ENCODE measurements at regions not wholly inside any gene's neighbourhood (a gene's known extent, or its start where the extent isn't known, plus 50 kb on each side); places are given as distances from the start of the nearest gene placed in this dataset.

DNA sequence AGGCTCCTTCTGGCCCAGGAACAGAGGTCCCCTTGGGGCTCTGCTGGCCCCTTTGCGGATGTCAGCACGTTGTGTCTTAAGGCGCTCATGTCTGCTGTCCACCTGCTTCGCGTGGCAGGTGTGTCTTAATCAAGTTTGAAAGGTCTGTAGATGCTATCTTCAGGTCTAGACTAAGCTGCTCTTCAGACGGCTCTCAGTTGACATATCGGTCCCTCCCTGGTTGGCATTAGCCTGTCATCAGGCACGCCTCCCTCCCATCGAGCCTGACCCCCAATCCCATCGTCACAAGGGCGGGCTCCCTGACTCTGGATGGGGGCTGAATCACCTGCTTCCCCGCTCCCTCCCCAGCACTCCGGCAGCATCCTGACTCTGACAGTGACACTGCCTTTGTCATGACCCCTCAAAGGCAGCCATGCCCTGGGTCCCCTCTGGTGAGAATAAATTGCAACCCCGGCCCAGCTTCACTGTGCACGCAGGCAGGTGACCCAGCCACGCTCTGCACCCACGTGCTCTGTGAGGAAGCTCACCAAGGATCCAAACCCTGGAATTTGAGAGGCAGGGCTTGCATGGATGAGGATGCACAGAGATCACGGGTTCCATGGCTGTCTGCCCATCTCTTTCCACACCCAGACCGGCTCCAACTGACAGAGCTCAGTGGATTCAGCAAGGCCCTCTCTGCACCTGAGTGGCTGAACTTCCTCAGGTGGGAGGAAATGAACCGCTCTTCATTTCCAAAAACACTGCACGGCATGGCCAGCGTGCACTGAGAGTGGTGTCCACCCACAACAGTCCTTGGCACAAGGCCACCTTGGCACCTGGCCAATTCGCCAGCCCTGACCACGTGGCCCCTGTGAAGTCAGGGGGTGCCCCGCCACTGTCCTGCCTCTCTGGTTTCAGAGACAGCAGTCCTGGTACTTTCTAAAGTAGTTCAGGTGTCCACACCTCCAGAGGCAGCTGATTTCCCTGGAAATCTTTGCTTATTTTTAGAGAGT lies 110.2 kb upstream of the GPC1 start:
- no peaks in the 10 kb centered on the region for H3K4me1 ChIP-seq (ENCODE audit: control insufficient read depth, insufficient read depth, low read length)
- no peak overlapping the region for H3K4me3 ChIP-seq (ENCODE audit: low read length)
- H3K27me3 ChIP-seq (ENCODE audit: control insufficient read depth, insufficient read depth, low read length), result no peaks in the 10 kb centered on the region
- H3K36me3 ChIP-seq (ENCODE audit: control insufficient read depth, insufficient read depth, low read length), result no peaks in the 10 kb centered on the region
- no peak overlapping the region for H3K27ac ChIP-seq (ENCODE audit: low read depth, low read length)
- no peak overlapping the region for H3K9ac ChIP-seq (ENCODE audit: low read length)

DNA sequence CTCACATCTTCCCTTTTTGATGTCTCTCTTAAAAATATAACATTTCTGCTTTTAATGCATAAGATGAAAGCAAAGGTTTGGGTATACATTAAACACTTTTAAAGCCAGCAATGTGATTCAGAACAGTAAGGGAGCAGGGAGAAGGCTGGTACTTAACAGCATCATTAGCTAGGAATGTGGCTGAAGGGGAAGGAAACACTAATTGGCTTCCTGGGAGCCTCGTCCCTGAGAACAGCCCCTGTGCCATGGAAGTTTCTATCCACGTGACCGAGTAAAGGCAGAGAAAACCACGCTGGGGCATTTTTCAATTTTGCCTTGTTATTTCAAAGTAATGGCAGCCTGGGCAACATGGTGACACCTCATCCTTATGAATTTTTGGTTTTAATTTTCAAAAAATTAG lies 109.2 kb upstream of the GPC1 start:
- no peaks in the 10 kb centered on the region for H3K27me3 ChIP-seq (ENCODE audit: control insufficient read depth, insufficient read depth, low read length)
- H3K4me1 ChIP-seq (ENCODE audit: control insufficient read depth, insufficient read depth, low read length), result no peaks in the 10 kb centered on the region
- no peaks in the 10 kb centered on the region for H3K36me3 ChIP-seq (ENCODE audit: control insufficient read depth, insufficient read depth, low read length)
- H3K4me3 ChIP-seq (ENCODE audit: low read length), result no peak overlapping the region
- H3K27ac ChIP-seq (ENCODE audit: low read depth, low read length), result no peak overlapping the region
- no peak overlapping the region for H3K9ac ChIP-seq (ENCODE audit: low read length)

DNA sequence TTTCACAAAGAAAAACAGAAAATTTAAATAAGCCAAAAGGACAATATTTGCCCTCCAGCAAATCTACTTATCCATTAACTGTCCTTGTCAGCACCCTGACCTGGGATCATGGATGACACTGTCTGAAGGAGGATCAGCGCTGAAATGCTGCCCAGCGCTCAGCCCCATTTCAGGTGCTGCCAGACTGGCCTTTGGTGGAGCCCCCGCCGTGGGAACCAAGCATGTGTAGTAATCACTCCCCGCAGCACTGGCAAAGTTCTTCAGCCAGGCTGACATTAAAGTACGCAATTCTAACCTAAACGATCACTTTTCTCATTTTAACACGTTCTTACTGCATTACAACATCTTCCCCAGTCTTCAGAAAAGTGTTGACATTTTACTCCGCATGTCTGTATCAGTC lies 108.6 kb upstream of the GPC1 start:
- H3K9ac ChIP-seq (ENCODE audit: low read length), result no peak overlapping the region
- no peaks in the 10 kb centered on the region for H3K27me3 ChIP-seq (ENCODE audit: control insufficient read depth, insufficient read depth, low read length)
- no peaks in the 10 kb centered on the region for H3K36me3 ChIP-seq (ENCODE audit: control insufficient read depth, insufficient read depth, low read length)
- no peak overlapping the region for H3K27ac ChIP-seq (ENCODE audit: low read depth, low read length)
- H3K4me1 ChIP-seq (ENCODE audit: control insufficient read depth, insufficient read depth, low read length), result no peaks in the 10 kb centered on the region
- H3K4me3 ChIP-seq (ENCODE audit: low read length), result no peak overlapping the region

DNA sequence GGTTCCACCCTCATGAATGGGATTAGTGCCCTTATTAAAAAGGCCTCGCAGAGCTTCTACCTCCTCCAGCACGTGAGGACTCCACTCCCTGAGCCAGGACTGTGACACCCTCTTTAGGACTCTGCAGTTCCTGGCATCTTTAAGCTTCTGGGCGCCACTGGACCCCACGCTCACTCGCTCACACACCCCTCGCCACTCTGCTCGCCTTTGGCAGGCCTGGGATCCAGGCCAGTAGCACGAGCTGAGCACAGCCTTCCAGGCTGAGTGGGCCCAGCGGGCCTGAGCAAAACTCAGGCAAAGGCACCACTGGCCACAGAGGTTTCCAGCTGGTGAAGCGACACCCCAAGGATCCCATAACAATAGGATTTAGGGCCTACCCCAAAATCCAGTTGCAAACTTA lies 107.9 kb upstream of the GPC1 start:
- no peak overlapping the region for H3K27ac ChIP-seq (ENCODE audit: low read depth, low read length)
- no peaks in the 10 kb centered on the region for H3K27me3 ChIP-seq (ENCODE audit: control insufficient read depth, insufficient read depth, low read length)
- no peaks in the 10 kb centered on the region for H3K4me1 ChIP-seq (ENCODE audit: control insufficient read depth, insufficient read depth, low read length)
- H3K9ac ChIP-seq (ENCODE audit: low read length), result no peak overlapping the region
- H3K36me3 ChIP-seq (ENCODE audit: control insufficient read depth, insufficient read depth, low read length), result no peaks in the 10 kb centered on the region
- no peak overlapping the region for H3K4me3 ChIP-seq (ENCODE audit: low read length)

DNA sequence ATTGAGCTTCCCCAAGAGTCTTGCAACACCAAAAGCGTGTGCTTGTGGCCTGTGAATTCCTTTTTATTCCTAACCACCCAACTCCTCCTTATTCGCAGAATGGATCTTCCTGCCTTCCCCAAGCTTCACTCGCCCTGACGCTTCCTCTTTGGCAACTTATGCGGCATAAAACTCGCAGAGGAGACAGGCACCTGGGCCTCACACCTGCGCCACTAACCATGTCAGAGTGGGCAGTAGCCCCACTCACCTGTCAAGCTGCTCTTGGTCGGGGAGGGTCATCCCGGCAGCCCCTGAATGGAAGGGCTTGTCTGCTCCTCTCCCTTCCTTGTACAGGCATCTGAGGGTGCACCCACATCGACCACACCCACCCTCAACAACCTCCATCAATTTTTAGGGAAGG lies 106.9 kb upstream of the GPC1 start:
- Histone ChIP-seq H3K4me1 (ENCODE audit: control insufficient read depth, insufficient read depth, low read length) (no peaks in the 10 kb centered on the region), H3K4me3 (ENCODE audit: low read length) (no peak overlapping the region), H3K27me3 (ENCODE audit: control insufficient read depth, insufficient read depth, low read length) (no peaks in the 10 kb centered on the region), H3K9ac (ENCODE audit: low read length) (no peak overlapping the region), H3K36me3 (ENCODE audit: control insufficient read depth, insufficient read depth, low read length) (no peaks in the 10 kb centered on the region), H3K27ac (ENCODE audit: low read depth, low read length) (no peak overlapping the region)

DNA sequence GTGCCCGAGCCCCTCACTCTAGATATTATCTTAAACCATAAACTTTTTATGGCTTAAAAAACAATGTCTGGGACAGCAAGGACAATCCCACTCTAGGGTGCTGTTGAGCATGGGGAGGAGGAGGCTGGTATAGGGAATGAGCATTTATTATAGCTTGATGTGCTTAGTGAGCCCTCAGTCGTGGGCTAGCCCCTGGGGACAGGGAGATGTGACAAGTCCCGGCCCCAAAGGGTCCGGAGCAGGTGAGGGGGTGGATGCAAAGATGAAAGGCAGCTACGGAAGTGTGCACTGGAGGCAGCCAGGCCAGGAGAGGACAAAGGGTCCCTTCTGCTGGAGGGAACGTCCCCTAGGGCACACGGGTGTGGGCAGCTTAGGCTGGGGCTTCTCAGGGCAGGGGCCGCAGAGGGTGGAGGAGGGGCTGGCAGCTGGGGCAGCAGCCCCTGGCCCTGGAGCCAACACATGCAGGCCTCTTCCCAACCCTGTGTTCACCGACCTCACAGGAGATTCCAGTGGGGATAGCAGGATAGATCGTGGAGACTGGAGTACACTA lies 106.3 kb upstream of the GPC1 start:
- H3K36me3 ChIP-seq (ENCODE audit: control insufficient read depth, insufficient read depth, low read length), result no peaks in the 10 kb centered on the region
- H3K27me3 ChIP-seq (ENCODE audit: control insufficient read depth, insufficient read depth, low read length), result no peaks in the 10 kb centered on the region
- H3K9ac ChIP-seq (ENCODE audit: low read length), result no peak overlapping the region
- no peak overlapping the region for H3K4me3 ChIP-seq (ENCODE audit: low read length)
- no peaks in the 10 kb centered on the region for H3K4me1 ChIP-seq (ENCODE audit: control insufficient read depth, insufficient read depth, low read length)
- H3K27ac ChIP-seq (ENCODE audit: low read depth, low read length), result no peak overlapping the region

DNA sequence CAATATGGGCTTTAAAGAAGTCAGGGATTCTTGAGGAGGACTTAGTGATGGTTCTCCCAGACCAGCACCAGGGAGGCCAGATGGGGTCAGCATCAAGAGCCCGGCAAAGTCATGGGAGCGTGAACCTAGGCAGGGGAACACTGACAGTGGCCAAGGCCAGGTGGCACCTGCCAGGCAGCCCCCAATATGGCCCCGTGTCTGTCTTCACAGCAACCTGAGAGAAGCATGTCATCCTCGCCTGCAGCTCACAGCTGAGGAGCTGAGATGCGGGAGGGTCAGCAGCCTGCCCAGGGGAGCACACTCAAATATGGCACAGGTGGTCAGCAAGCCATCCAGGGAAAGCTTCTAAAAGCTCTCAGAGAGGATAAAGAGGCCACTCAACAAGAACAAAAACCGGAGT lies 105.7 kb upstream of the GPC1 start:
- Histone ChIP-seq H3K27ac (ENCODE audit: low read depth, low read length) (no peak overlapping the region), H3K4me1 (ENCODE audit: control insufficient read depth, insufficient read depth, low read length) (no peaks in the 10 kb centered on the region), H3K4me3 (ENCODE audit: low read length) (no peak overlapping the region), H3K9ac (ENCODE audit: low read length) (no peak overlapping the region), H3K36me3 (ENCODE audit: control insufficient read depth, insufficient read depth, low read length) (no peaks in the 10 kb centered on the region), H3K27me3 (ENCODE audit: control insufficient read depth, insufficient read depth, low read length) (no peaks in the 10 kb centered on the region)

DNA sequence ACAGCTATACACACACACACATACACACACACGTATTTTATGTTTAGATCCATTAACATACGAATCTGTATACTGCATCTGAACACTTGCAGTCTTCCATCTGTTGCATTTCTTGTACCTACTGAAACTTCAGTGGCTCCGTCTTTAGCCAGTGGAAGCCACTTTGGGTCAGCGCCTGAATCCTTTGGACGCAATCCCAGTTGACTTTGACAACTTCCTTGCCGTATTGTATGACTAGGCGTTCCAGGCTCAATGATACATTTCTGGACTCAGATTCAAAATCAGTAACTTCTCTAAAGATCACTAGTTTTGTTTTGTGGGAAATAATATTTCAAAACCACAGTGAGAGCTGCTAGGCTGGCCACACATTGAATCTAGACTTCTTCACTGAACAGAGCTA lies 101.5 kb upstream of the GPC1 start:
- Histone ChIP-seq H3K4me3 (ENCODE audit: low read length) (no peak overlapping the region), H3K36me3 (ENCODE audit: control insufficient read depth, insufficient read depth, low read length) (no peaks in the 10 kb centered on the region), H3K4me1 (ENCODE audit: control insufficient read depth, insufficient read depth, low read length) (no peaks in the 10 kb centered on the region), H3K27ac (ENCODE audit: low read depth, low read length) (no peak overlapping the region), H3K9ac (ENCODE audit: low read length) (no peak overlapping the region), H3K27me3 (ENCODE audit: control insufficient read depth, insufficient read depth, low read length) (no peaks in the 10 kb centered on the region)

DNA sequence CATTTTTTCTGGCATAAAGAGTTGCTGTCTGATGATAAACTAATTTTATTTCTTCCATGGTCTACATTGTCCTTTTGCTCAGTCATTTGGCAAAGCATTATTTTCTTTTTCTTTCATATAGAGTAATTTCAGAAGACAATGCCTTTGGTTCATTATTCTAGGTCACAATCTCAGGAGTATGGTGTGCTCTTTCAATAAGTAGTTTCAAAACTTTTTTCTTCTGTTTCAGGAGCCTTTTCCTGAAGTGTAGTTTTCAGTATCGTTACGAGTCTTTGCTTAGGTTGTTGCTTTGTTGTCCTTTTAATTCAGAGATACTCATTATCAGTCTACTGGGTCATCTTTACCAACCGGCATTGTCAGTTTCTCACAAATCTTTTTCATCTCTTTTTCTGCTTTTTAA lies 100.4 kb upstream of the GPC1 start:
- Histone ChIP-seq H3K4me3 (ENCODE audit: low read length) (no peak overlapping the region), H3K9ac (ENCODE audit: low read length) (no peak overlapping the region), H3K27me3 (ENCODE audit: control insufficient read depth, insufficient read depth, low read length) (no peaks in the 10 kb centered on the region), H3K4me1 (ENCODE audit: control insufficient read depth, insufficient read depth, low read length) (no peaks in the 10 kb centered on the region), H3K36me3 (ENCODE audit: control insufficient read depth, insufficient read depth, low read length) (no peaks in the 10 kb centered on the region), H3K27ac (ENCODE audit: low read depth, low read length) (no peak overlapping the region)

DNA sequence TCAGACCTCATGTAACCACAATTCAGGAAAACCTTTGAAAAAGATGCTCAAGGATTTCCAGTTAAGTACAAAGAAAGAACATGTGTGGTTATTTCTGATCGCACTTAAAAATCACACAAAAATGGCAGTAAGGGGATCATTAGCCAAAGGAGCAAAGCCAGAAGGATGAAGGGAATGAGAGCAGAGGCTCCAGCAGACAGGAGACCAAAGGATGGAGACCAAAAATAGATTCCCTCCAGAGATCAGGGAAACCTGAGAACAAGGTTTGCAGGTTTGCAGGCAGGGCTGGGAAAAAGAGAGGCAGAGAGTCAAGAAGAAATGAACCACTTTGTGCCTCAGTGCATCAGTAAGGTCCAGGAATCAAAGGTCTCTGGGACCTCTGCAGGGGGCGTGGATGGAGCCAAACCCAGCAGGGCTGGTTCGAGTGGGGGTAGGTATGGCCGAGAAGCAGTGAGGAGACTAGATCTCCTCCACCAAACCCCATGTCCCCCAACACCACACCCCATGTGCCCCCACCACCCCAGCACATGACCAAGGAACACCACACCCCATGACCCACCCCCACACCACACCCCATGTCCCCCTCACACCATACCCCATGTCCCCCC lies 98.5 kb upstream of the GPC1 start:
- no peaks in the 10 kb centered on the region for H3K4me1 ChIP-seq (ENCODE audit: control insufficient read depth, insufficient read depth, low read length)
- no peak overlapping the region for H3K4me3 ChIP-seq (ENCODE audit: low read length)
- H3K27ac ChIP-seq (ENCODE audit: low read depth, low read length), result no peak overlapping the region
- H3K36me3 ChIP-seq (ENCODE audit: control insufficient read depth, insufficient read depth, low read length), result no peaks in the 10 kb centered on the region
- H3K27me3 ChIP-seq (ENCODE audit: control insufficient read depth, insufficient read depth, low read length), result no peaks in the 10 kb centered on the region
- H3K9ac ChIP-seq (ENCODE audit: low read length), result no peak overlapping the region

DNA sequence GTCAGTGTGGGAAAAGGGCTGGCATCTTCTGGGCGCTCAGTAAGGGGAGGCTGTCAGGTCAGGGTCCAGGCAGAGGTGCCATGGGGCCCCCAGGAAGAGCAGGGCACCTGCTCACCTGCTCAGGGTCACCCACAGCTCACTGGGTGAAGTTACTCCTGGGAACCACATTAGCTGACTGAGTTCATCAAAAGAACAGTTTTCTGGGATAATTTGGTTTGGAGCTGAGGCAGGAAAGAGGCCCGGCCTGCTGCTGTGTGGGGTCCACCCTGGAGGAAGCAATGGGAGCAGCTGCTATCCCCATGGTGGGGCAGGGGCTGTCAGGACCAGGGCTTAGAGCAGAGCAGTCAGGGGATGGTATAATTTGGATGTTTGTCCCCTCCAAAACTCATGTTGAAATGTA lies 97.2 kb upstream of the GPC1 start:
- no peak overlapping the region for H3K27ac ChIP-seq (ENCODE audit: low read depth, low read length)
- no peak overlapping the region for H3K4me3 ChIP-seq (ENCODE audit: low read length)
- no peak overlapping the region for H3K9ac ChIP-seq (ENCODE audit: low read length)

DNA sequence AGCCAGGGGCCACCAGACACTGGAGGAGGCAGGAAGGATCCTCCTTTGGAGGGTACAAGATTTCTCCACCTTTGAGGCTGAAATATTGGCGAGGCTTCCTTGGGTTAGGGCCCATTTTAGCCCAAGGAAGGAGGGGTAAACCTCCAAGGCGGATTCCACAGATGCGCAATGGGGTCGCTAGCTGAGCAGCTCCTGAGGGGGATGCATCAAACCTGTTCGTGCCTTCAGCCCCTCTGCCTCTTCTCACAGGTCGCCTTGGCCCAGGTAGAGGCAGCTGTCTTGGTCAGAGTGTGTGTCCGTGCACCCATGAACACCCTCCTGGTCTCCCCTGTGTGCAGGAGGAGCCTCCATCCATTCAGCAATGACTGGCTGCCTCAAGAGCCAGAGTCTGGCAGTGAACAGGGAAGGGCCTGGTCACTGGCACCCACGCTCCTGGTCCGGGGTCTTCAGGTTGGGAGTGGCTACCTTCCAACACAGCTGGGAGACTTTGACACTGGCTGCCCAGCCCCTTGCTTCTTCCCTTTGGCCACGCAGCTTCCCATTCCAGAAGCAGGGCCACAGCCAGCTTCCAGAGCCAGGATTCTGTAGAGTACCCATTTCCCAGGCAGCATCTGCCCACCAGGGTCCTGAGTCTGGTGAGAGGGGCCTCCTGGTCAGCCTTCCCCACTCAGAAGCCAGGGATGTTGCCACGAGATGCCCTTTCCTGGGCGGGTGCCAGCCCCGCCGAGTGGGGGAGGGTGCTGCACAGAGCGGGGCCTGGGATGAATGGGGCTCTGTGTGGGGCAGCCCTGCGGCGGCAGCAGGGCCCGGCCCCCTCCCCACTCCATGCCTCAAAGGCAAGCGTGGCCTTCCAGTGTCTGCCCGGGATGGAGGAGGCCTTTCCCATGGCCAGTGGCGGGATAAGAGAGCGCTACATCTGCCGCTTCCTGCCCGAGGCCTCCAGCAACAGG lies 95.8 kb upstream of the GPC1 start:
- Histone ChIP-seq H3K4me1 (ENCODE audit: control insufficient read depth, insufficient read depth, low read length) (no peaks in the 10 kb centered on the region), H3K27me3 (ENCODE audit: control insufficient read depth, insufficient read depth, low read length) (no peaks in the 10 kb centered on the region), H3K27ac (ENCODE audit: low read depth, low read length) (no peak overlapping the region), H3K9ac (ENCODE audit: low read length) (no peak overlapping the region), H3K36me3 (ENCODE audit: control insufficient read depth, insufficient read depth, low read length) (no peaks in the 10 kb centered on the region), H3K4me3 (ENCODE audit: low read length) (no peak overlapping the region)

More for the DNA sequence above, 97.2 kb upstream of the GPC1 start:
- Histone ChIP-seq H3K36me3 (ENCODE audit: control insufficient read depth, insufficient read depth, low read length) (no peaks in the 10 kb centered on the region), H3K4me1 (ENCODE audit: control insufficient read depth, insufficient read depth, low read length) (no peaks in the 10 kb centered on the region), H3K27me3 (ENCODE audit: control insufficient read depth, insufficient read depth, low read length) (no peaks in the 10 kb centered on the region)

All from rectal smooth muscle tissue (tissue), 1 donor.